DOHH2 (cell line): ENCODE measurements at regions not wholly inside any gene's neighbourhood (a gene's known extent, or its start where the extent isn't known, plus 50 kb on each side); places are given as distances from the start of the nearest gene placed in this dataset.

Experiments used
- CTCF ChIP-seq: fragments of 200-600 bp; sonication (generic); IDR thresholded peaks from one replicate; pipeline ENCODE4 v1.5.1; 2014; ENCODE audit warnings: antibody characterized with exemption, mild to moderate bottlenecking, low read depth, low read length; ENCODE audit not compliant: poor library complexity, severe bottlenecking
- EZH2phosphoT487 ChIP-seq: fragments of 200-600 bp; sonication (generic); IDR thresholded peaks from 2 replicates; pipeline ENCODE4 v1.6.1; 2017; ENCODE audit warnings: borderline replicate concordance, mild to moderate bottlenecking, antibody characterized with exemption, low read length, moderate library complexity, mixed read lengths

- TF ChIP-seq CTCF (no peak), EZH2phosphoT487 (no peak)
Measured at GRCh38 chr2:6497048-6497447, 368.7 kb downstream of the CMPK2 start.
